ENCODE measurements at regions not wholly inside any gene's neighbourhood (a gene's known extent, or its start where the extent isn't known, plus 50 kb on each side); places are given as distances from the start of the nearest gene placed in this dataset.

DNA sequence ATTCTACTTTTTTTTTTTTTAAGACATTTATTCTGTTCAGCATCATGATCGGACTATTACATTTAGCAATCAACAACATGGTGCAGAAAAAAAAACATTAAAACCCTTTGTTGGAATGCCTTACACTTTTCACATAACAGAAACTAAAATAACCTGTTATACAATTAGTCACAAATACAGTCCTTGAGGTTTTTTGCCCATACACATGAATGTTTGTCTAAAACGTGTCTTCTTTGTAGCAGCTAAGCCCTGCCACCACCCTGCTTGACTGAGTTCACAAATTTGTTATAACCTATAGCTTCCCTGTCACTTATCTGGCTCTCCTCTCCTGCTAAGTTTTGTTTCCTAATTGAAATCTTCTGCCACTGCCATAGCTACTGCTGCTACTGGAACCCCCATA lies 75.4 kb upstream of the ARHGAP20 start:
- TF ChIP-seq, protein P1, sequence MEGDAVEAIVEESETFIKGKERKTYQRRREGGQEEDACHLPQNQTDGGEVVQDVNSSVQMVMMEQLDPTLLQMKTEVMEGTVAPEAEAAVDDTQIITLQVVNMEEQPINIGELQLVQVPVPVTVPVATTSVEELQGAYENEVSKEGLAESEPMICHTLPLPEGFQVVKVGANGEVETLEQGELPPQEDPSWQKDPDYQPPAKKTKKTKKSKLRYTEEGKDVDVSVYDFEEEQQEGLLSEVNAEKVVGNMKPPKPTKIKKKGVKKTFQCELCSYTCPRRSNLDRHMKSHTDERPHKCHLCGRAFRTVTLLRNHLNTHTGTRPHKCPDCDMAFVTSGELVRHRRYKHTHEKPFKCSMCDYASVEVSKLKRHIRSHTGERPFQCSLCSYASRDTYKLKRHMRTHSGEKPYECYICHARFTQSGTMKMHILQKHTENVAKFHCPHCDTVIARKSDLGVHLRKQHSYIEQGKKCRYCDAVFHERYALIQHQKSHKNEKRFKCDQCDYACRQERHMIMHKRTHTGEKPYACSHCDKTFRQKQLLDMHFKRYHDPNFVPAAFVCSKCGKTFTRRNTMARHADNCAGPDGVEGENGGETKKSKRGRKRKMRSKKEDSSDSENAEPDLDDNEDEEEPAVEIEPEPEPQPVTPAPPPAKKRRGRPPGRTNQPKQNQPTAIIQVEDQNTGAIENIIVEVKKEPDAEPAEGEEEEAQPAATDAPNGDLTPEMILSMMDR (IDR thresholded peaks at IDR 0.05) = no peak
- no peak for TF ChIP-seq POLR2A (IDR thresholded peaks at IDR 0.05)
